ENCODE measurements at regions not wholly inside any gene's neighbourhood (a gene's known extent, or its start where the extent isn't known, plus 50 kb on each side); places are given as distances from the start of the nearest gene placed in this dataset.
"Not testable (repeated sequence)": the region's sequence is repeated elsewhere in the genome, so short reads cannot be mapped to it uniquely, and the experiment has no call there.

DNA sequence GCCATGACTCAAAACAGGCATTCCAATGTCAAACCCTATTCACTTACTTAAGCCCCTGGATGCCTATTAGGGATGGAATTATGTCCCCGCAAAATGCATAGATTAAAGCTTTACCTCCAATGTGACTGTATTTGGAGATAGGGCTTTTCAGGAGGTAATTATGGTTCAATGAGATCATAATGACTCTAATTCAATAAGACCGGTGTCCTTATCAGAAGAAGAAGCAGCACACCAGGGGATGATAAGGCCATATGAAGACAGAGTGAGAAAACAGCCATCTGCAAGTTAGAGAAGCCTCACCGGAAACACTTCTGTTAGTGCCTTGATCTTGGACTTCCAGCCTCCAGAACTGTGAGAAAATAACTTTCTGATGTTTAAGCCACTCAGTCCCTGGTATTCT lies 1131.8 kb upstream of the TMPRSS15 start:
- TF ChIP-seq CTCF (IDR thresholded peaks at IDR 0.05) (no peak), EP300 (IDR thresholded peaks at IDR 0.05) (no peak), POLR2AphosphoS5 (IDR thresholded peaks at IDR 0.05) (no peak), POLR2A (IDR thresholded peaks at IDR 0.05) (no peak)
- H3K4me3 ChIP-seq = no peak overlapping the region
- no peak for DNase-seq (ENCODE audit: low spot score in 2 of 2)
- no peaks in the 10 kb centered on the region for H3K27me3 ChIP-seq
- no peaks in the 10 kb centered on the region for H3K36me3 ChIP-seq
- H3K9me3 ChIP-seq = no peaks in the 10 kb centered on the region
- no peak overlapping the region for H3K27ac ChIP-seq
- 85% methylated on average over 3 of the region's 3 CpGs for WGBS
- H3K4me1 ChIP-seq = no peaks in the 10 kb centered on the region

DNA sequence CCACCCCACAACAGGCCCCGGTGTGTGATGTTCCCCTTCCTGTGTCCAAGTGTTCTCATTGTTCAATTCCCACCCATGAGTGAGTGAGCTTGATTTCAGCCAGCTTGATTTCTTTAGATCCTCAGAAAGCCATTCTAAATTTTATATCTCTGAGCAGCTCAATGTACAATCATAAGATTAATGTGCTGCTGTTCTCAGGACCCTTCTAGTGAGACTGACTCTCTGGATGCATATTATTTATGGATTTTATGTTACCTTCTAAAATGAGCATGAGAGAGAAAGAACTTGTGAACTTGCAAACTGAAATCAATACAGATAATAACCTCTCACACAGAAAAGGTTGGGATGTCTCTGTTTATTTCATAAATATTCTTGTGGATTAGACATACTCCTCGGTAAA lies 1133.5 kb upstream of the TMPRSS15 start:
- Histone ChIP-seq H3K4me1 (no peaks in the 10 kb centered on the region), H3K27ac (no peak overlapping the region), H3K9me3 (no peaks in the 10 kb centered on the region), H3K36me3 (no peaks in the 10 kb centered on the region), H3K27me3 (no peaks in the 10 kb centered on the region), H3K4me3 (no peak overlapping the region)
- 71% methylated on average over 2 of the region's 2 CpGs for WGBS
- DNase-seq (ENCODE audit: low spot score in 2 of 2) = no peak
- TF ChIP-seq POLR2A (IDR thresholded peaks at IDR 0.05) (no peak), CTCF (IDR thresholded peaks at IDR 0.05) (no peak), POLR2AphosphoS5 (IDR thresholded peaks at IDR 0.05) (no peak), EP300 (IDR thresholded peaks at IDR 0.05) (no peak)

DNA sequence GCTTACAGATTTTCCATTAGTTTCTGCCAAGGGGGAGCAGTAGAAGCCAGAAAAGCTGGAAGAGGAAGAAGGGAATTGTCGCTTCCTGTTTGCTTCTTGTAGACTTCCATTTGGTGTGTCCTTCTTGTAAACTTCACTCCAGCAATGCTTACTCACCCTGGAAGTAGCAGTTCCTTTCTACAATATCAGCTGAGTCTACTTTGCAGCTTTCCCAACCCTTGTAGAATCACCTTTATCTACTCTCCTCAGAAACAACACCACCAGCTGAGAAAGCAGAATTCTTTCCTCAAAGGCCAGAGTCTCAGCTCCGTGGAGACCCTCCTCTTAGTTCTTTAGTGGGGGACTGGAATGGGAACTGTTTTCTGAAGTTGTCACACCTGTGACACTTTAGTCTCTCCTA lies 1136.7 kb upstream of the TMPRSS15 start:
- Histone ChIP-seq H3K4me3 (no peak overlapping the region), H3K27ac (no peak overlapping the region), H3K9me3 (peaks cover 4% of the 10 kb centered on the region), H3K36me3 (no peaks in the 10 kb centered on the region), H3K4me1 (no peaks in the 10 kb centered on the region), H3K27me3 (no peaks in the 10 kb centered on the region)
- TF ChIP-seq EP300 (IDR thresholded peaks at IDR 0.05) = no peak
- TF ChIP-seq POLR2A (IDR thresholded peaks at IDR 0.05) = no peak
- TF ChIP-seq CTCF (IDR thresholded peaks at IDR 0.05) = no peak
- TF ChIP-seq POLR2AphosphoS5 (IDR thresholded peaks at IDR 0.05) = no peak
- no peak for DNase-seq (ENCODE audit: low spot score in 2 of 2)
- 69% methylated on average over 2 of the region's 2 CpGs for WGBS

DNA sequence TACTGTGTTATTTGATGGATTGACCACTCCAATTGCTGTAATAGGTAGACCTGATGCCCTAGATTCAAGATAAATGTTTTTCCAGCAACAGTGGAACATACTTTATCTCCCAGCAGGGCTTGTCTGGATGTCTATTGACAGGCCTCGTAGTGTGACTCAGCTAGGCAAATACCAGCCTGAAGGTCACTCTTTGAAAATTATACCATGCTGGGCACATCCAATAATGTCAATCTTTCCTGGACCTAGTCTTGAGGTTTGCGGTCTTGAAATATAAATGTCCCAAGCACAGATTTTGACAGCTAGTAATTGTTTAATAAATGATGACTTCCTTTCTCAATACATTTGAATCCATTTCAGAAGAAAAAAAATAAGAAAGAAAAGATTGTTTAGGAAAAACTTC lies 1138.0 kb upstream of the TMPRSS15 start:
- no peak for DNase-seq (ENCODE audit: low spot score in 2 of 2)
- Histone ChIP-seq H3K4me3 (no peak overlapping the region), H3K36me3 (no peaks in the 10 kb centered on the region), H3K27me3 (no peaks in the 10 kb centered on the region), H3K27ac (no peak overlapping the region), H3K9me3 (peaks cover 10% of the 10 kb centered on the region), H3K4me1 (no peaks in the 10 kb centered on the region)
- TF ChIP-seq POLR2A (IDR thresholded peaks at IDR 0.05) = no peak
- TF ChIP-seq CTCF (IDR thresholded peaks at IDR 0.05) = no peak
- TF ChIP-seq EP300 (IDR thresholded peaks at IDR 0.05) = no peak
- TF ChIP-seq POLR2AphosphoS5 (IDR thresholded peaks at IDR 0.05) = no peak
- WGBS = 77% methylated on average over 2 of the region's 2 CpGs

GRCh38 chr21:19544493-19544892 lies 1140.9 kb upstream of the TMPRSS15 start:
- H3K9me3 ChIP-seq = peaks cover 10% of the 10 kb centered on the region
- H3K4me3 ChIP-seq; H3K4me1 ChIP-seq; H3K27ac ChIP-seq; DNase-seq (ENCODE audit: low spot score in 2 of 2); H3K27me3 ChIP-seq; H3K36me3 ChIP-seq: not testable (repeated sequence)
- WGBS = 45% methylated on average over 4 of the region's 4 CpGs
